LoVo (cell line): ENCODE measurements at regions not wholly inside any gene's neighbourhood (a gene's known extent, or its start where the extent isn't known, plus 50 kb on each side); places are given as distances from the start of the nearest gene placed in this dataset.

Experiments used
- DNase-seq: peaks from one replicate; pipeline ENCODE4 v3.0.0-alpha.2; 2016; ENCODE audit warnings: low spot score

DNA sequence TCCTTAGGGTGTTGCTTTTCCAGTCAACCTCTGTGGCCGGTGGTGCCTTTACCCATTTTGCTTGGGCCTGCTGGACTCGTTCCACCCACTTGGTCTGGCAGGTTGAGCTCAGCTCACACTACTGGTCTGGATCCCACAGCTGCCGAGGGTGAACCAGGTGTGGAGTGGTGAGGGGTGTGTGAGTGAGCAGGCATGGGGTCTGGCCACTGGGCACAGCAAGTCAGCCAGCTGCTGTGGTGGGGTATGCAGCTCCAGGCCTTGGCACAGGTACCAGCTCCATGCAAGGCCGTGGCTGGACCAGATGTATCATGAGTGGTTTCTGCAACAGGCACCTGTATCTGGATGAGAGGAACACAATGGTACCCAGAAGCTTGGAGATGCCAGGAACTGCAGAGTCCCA is 277.6 kb upstream of the KLHL1 start:
- DNase-seq, result no peak

DNA sequence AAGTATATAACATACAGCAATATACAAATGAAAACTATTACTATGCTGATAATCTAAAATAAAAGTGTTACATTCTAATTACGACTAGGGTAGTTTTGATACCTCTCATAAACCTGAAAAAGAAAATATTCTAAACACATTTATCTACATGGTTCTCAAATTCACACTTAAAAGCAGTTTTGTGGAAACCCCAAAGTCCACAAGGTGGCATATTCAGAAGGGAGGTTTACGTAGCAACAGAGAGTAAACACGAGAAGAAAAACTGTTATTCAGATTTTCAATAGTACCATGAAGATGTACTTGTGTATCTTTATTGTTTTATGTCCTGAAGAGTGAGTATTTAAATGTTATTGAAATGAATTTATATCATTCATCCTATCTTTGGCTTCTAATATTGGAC is 275.9 kb upstream of the KLHL1 start:
- DNase-seq, result no peak

DNA sequence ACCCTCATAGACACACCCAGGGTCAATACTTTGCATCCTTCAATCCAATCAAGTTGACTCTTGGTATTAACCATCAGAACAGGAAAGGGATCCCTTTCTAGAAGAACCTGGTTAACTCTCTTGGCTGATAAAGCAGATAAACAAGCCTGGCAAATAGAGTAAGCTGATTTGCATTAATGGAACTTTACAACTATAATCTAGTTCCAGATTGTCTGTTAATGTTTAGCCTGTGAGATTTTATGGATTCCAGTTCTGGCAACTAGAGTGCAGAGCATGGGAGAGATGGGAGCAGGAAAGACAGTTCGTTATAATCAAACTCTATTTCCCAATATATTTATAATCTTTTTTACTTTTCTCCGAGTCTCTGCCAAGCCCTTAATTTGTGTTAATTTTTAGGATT is 272.6 kb upstream of the KLHL1 start:
- no peak for DNase-seq

DNA sequence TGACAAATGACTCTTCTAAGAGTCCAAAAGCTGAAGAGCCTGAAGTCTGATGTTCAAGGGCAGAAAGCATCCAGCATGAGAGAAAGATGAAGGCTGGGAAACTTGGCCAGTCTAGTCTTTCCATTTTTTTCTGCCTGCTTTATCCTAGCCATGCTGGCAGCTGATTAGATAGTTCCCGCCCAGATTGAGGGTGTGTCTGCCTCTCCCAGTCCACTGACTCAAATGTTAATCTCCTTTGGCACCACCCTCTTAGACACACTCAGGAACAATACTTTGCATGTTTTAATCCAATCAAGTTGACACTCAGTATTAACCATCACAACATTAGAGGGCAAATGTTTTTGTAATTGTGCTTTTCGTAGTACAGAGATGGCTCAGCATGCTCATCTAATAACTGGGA is 267.5 kb upstream of the KLHL1 start:
- no peak for DNase-seq

DNA sequence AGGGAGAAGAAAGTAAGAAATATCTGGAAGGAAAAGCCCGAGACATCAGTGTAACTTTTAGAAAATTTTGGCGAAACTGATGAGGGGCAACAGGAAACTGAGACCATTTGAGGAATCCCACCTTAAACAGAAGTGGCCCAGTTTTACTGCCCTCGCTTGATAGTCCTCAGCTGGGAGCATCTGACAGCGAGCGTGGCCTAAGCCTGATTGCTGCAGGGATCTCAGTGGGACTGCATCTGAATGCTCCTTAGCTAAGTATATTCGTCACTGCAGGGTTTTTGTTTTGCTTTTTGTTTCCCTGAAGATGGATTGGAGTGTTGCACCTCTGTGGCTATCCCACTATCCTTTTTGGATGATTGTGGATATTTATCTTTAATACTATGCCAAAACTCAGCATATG is 262.7 kb upstream of the KLHL1 start:
- no peak for DNase-seq

DNA sequence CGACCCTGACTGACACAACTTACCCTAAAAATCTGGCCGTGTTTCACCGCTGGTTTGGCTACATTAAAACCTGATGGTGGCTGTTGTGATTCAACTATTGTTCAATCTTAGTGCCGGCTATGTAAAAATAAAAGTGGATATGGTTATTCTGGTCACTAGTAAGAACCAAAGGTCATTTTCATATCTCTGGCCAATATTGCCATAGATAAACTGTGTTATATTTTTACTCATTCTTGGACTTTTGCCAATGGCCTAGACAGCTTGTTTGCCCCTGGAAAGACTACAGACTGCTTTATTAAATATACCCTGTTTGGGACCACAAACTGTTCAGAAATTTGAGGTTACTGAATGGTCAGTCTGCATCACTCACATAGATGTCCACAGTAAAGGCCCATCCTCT is 258.5 kb upstream of the KLHL1 start:
- no peak for DNase-seq

DNA sequence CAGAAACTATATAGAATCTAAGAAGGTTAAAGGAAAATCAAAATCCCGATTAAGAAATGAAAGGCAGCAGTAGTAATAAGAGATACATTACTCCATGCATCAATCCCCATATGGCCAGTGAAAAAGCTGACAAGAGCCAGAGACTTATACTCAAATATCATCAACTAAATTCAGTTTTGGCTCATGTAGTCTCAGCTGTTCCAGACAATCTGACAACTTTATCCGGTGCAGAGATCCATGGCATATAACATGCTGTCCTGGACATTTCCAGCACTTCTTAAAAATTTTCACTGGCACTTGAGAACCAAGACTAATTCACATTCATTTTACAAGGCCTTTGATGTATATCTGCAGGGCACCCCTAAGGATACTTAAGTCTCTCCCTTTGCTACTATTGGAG is 255.7 kb upstream of the KLHL1 start:
- no peak for DNase-seq

DNA sequence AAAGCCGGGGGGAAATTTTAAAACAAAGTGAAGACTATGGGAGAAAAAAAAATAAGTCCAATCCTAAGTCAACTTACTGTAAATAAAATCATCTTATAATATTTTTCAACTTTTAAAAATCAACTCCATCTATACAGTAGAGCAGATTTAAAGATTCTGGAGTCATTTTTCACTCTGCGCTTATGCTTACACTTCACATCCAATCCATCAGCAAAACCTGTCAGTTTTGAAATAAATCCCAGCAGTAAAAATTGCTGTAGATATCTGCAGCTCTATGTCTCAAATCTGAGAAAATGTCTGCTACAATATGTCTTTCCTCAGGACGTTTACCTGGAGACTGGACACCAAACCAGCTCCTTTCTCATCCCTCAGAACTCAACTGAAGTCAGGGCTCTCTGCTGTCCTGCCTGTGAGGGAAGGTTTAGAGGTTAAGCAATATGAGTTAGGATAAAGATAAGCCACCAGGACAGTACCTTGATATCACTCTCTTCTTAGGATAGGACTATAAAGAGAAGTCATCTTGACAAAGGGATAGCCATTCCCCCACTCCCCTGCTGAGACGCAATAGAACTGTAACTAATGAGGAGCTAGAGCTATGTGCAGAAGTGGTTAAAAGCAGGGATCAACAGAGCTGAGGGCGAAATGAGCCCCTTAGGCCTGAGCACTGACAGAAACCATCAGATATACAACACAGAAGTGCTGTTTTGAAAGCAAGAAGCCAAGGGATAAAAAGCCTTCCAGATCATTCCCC is 254.7 kb upstream of the KLHL1 start:
- no peak for DNase-seq

DNA sequence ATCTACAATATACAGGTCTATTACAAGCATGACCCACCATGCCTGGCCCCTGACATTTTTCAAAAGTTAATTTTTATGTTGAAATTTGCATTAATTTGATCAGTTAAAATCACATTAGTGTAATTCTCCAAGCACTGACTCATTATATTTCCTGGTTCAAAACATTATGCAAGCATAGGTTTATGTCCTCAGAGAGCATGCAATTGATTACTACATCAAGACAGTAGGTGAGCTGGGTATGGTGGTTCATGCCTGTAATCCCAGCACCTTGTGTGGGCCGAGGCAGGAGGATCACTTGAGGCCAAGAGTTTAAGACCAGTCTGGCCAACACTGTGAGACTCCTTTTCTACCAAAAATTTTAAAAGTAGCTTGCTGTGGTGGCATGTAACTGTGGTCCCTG is 248.8 kb upstream of the KLHL1 start:
- DNase-seq, result no peak

DNA sequence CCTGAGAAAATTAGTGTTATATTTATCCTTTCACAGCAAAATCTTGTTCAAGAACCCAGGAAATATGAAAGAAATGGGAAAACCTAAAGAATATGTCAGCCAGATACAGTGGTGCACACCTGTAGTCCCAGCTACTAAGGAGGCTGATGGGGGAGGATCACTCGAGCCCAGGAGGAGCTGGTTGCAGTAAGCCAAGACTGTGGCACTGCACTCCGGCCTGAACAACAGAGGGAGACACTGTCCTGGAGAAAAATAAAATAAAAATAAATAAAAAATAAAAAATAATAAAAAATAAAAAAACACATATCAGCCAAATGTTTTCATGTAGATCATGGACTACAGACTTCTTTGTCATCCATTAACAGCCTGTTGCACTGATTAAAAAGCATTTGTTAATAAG is 244.8 kb upstream of the KLHL1 start:
- no peak for DNase-seq

DNA sequence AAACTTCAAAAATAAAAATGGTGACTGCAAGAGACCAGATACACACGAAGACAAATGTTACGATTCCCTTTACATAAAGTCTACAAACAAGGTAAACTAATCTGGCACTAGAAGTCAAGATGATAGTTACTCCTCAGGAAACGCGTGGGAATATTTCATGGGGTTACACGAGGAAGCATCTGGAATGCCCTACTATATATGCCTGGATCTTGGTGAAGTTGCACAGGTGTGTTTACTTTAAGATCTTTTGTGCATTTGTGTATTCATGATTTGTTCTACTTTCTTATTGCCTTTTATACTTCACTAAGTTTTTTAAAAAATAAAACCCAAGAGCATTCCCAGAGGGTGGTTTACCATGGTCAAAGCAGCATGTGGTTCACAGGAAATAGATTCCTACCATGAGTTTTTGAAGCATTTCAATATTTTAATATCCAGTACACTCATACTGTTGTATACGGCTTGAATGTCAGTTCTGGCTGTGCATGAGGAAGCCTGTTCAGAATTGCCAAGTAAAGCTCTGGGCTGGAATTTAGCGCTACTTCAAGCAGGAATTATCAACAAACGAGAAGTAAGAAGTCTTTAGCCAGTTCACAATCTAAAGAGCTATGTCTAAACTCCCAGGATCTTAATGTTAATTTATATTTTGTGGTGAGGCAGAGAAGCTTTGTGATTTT is 239.8 kb upstream of the KLHL1 start:
- no peak for DNase-seq

DNA sequence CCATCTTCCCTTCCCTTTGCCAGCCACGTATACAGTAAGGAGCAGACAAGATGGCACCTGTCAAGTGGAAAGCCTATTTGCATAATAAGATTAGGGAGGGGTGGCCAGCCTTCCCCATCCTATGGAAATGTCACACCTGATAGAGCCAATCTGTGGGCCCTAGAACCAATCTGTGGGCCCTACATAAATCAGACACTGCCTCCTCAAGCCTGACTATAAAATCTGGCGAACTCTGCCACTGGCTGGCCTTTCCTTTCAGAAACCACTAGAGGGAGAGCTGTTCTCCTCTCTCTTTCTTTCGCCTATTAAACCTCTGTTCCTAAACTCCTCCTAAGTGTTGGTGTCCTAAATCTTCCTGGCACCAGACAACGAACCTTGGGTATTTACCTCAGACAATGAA is 231.5 kb upstream of the KLHL1 start:
- DNase-seq, result peak; percentile 25

DNA sequence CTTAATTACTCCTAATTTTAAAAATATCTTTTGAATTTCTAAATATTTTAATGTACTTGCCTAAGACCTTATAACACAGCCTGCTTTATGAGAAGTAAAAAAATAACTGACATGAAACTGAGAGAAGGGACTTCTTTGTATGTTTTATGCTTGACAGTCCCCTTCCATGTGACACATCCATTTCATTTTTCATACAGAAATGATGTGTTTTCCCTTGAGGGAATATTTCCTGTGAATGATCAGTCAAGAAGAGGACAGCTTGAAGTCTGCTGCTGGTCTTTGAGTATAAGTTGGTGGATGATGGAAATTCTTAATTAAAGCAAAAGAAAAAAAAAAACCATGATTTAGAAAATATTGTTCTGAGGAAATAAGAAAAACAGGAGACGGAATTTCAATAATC is 230.4 kb upstream of the KLHL1 start:
- no peak for DNase-seq

DNA sequence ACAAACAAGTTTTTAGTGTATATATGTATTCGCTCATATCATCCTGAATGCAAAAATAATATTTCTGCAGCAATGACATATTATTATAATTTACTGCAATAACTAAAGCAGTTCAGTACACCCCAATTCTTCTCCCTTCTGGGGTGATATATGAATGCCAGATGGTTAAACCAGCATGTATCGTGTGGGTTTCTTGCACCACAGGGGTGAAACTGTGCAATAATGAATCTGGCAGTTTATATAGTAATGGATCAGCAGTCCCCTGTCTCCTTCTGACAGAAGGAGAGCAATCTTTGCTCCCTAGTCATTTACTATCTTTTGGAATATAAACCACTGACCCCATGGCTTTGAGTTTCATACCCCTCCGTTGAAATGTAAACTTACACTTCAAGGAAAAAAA is 228.6 kb upstream of the KLHL1 start:
- no peak for DNase-seq

DNA sequence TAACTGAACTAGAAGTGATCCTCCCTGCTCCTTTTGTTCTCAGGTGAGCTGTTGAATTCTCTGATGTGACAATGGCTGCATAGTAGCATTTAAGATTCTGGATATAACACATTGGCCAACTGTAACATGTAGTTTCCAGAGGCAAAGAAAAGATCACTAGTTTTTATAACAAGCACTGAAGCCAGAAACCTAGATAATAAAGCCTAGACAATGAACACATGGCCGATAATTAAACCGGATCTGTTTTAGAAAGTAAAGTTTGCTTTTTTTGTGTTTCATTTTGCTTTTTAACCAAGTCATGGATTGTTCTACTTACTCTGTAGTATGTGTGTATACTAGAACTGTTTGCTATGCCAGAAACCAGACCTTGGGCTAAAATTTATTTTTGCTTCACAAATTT is 225.5 kb upstream of the KLHL1 start:
- DNase-seq, result no peak

DNA sequence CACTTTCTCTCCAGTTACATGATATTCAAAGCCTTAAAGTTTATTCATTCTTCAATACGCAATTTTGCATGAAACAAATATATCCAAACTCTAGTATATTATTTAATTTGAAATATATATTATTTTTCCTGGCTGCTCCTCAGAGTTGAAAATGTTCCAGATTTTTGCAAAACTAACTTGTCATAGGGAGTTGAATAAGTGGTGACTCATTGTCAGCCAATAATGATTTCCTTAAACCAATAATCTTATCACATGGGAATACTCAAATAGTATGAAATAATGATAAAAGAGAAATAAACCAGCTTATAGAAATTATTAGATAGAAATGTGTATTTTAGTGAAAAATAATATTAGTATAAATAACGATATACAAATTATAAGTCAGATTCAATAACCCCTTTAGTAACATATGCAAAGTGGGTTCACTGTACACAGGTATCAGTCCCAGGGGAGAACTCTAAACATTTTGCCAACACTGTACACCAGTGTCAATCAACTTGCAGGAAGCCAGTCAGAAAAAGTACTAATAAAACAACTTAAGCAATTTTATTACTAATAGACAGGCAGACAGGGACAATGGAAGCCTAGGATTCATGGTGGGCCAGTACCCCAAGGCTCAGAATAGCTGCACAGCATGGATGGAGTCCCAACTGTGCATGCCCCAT is 222.6 kb upstream of the KLHL1 start:
- no peak for DNase-seq

DNA sequence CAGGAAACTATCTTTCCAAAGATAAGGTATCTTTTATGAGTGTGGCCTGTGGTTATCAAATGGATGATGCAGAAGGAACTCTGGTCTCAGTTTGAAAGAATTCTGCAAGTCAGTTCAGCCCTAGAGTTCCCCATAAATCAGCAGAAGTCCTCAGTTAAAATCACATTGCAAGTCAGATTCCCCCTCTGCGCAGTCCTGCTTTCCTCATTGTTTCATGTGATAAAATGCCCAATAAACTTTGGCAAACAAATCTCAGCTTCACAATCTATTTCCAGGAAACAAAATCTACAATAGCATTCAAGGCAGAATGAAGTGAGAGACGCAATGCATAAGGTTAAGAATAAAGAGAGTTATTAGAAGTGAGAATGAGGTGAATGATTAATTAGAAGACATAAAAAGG is 216.3 kb upstream of the KLHL1 start:
- DNase-seq, result no peak

DNA sequence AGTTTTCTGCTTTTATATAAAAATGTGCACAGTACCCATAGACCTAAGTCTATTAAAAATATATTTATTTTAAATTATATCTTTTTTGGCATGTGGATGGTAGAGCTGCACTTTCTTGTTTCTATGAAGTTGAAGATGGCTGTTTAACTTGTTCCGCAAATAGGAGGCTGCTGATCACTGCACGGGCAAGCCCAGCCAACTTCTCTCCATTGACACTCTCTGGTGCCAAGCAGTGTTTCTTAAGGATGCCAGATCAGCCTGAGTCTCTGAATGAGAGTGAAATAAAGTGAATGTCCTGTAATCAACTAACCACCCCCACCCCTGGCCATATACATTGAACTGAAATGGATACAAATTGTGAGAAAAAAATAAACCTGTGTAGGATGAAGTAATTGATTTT is 202.9 kb upstream of the KLHL1 start:
- no peak for DNase-seq

DNA sequence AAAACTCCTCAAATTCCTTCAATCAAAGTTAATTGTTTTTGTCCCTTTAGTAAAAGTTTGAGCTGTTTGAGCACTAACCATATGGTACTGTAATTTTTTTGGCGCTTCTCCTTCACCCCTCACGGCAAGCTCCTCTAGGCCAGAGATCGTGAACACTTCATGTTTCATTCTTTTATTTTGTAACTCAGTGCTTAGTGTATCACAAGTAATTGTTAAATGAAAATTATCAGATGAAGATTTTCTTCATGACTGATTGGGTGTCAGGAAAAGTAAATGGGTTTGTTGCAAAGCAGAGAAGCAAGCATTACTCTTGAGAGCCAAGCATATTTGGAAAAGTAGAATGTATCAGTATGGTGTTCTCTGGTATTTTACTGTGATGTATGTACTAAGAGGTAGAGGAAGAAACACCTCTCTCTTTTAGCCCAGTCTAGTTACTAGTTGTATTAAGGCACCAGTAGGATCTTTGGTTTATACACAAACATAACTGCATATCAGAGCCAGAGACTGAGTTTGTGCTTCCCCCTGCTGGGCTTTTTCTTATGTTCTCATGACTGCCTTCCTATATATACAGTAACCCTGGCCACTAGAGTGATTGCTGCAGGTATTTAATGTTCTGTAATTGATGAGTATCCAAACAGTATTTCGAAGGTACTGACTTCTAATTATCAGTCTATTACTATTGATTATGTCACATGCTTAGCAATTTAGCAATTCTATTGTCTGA is 202.3 kb upstream of the KLHL1 start:
- peak; percentile 43 for DNase-seq

DNA sequence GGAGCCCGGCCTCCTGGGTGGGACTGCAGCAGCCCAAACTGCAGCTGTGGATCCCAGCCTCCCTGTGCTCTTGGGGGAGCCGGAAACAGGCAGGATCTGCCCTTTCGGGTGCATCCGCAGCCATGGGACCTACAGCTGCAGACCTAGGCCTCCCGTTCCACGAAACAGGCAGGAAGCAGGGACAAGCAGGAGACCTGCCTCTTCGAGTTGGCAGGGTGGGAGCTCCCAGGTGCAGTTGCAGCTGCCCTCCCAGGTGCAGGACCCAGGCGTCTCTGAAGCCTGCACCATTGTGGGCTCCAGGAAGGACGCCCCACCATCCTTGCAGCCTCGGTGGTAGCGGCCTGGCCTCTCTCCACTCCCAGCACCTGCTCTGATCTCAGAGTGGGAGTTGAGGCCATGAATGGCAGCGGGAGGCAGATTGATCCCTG is 189.0 kb upstream of the KLHL1 start:
- DNase-seq, result no peak

DNA sequence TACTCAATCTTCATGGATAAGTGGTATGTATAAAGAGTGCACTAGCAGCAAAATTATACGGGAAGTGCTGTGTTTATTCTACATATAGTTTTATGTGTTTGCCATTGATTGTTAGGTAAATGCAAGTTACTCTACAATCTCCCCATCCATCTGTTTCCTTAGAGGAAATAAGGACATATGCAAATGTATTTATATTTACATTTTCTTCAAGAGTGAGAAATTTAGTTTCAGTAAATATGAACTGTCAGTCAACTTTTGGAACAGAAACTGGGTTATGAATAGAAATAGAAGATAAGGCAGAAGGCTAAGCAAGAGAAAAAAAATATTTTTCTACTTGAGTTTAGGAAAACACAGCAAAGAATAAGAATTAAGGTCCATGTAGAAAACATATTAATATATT is 176.1 kb upstream of the KLHL1 start:
- DNase-seq, result no peak

DNA sequence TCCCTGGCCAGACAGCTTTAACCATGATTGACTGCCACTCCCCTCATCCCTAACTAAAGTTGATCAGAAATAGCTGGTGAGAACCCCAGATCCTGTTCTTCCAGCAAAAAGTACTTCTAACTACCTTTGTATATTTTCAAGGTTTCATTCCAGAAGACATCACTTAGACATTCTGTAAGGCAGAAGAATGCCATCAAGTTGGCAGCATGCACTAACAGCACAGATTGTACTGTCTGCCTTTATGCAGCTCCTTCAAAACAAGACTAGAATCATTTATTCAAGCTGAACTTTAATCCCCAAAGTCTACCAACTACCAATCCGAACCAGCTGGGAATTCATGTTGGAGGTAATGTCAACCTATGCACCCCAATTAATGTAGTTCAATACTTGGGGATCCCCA is 167.6 kb upstream of the KLHL1 start:
- no peak for DNase-seq
